ENCODE measurements at regions not wholly inside any gene's neighbourhood (a gene's known extent, or its start where the extent isn't known, plus 50 kb on each side); places are given as distances from the start of the nearest gene placed in this dataset.
A peak's percentile ranks its signal among the peaks of the same experiment; 100 is the strongest.

DNA sequence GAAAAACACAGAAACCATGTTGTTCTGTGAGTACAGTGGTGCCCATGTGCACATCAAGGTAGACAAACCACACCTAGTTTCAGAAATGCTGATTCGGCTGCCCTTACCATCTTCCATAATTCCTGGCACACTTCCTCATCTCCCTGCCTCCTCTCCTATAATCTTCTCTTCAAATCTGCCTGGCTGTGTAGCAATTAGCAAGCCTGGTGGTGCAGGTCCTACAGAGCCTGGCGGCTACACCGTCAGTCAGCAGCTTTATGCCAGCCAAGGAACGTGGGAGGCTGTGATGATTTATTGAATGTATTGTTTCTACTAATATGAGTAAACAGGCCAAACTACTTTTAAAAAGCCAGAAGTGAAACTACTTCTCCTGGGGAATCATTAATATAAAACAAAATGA lies 106.8 kb downstream of the SEMA6D start:
- DNase-seq: peak in 2 of 3 experiments; percentile 15 to 42

DNA sequence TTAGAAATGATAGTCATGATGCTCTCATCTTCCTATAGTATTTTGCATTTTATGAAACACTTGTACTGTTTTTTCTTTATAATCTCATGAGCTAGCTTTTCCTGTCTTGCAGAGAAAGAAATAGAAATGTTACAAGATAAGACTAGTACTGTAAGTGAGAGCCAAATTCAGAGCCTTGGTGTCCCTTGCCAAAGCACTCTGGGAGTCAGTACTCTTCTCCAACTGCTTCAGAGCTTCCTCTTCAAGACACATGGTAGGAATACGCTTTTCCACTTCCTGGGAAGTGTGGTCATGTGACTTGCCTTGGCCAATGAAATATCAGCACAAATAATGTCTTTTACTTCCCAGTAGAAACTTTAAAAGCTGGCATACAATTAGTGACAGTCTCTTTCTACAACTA lies 112.4 kb downstream of the SEMA6D start:
- DNase-seq: no peak

DNA sequence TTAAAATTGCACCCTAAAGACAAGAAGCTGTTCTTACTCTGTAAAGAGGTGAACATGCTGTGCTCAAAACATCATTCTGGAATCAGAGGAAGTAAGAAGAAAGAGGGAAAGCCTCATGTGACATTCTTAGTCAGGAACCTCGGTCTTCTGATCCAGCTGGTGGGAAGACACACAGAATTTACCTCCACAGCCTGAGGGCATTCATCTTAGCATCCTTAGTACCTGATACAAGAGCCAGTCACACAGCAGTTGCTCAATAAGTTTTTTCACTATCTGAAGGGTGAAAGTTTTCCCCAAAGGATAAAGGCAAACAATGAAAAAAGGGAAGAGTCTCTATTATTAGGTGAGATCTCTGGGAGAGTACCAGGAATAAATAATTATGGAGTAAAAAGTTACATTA lies 116.8 kb downstream of the SEMA6D start:
- DNase-seq: no peak

DNA sequence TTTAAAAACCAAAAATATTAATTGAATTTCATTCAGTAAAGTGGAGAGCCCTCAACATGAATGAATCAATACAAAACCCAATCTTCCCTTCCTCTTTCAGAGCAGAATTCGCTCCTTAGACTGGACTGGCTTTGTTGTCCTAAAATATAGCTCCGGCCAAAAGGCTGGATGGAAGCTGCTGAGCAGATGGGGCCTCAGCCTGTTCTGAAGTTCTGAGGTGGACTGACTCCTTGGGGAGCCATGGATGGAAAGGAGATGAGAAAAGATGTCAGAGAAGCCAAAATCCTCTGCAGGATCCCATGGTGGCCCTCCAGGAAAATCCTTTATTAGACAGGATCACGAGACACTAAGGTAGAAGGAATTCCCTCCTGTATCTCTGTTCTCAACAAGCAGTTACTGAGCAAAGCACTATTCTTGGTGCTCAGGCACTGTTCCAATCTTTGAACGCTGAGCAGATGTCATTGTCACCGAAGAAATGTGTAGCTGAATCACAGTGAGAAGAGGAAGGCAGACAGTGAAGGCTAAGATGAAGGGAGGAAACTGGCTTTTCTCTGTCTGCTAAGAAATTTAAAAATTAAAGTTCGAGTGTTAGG lies 122.0 kb downstream of the SEMA6D start:
- no peak for DNase-seq

DNA sequence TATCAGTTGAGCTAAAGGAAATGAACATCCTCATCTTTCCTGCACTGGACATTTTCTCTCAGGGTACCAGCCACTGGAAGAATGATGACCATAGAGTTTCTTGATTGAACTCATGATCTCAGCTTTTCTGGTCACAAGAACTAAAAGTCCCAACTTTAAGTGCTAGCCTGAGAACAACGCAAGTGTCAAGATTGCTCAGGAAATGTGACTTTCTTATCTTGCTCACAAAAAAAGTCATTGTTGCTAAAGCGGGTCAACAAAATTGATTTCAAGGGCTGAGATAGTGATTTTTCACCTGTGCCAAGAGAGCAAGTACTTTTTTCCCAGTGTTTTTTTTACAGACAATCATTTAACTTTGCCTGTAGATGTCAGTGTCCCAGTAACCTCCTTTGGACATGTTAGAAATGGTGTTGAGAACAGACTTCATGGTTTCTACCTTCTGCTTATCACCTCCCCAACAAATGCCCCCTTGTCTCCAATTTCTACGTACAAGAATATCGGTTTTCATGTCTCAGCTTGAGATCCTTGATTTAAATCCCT lies 125.9 kb downstream of the SEMA6D start:
- DNase-seq: no peak

DNA sequence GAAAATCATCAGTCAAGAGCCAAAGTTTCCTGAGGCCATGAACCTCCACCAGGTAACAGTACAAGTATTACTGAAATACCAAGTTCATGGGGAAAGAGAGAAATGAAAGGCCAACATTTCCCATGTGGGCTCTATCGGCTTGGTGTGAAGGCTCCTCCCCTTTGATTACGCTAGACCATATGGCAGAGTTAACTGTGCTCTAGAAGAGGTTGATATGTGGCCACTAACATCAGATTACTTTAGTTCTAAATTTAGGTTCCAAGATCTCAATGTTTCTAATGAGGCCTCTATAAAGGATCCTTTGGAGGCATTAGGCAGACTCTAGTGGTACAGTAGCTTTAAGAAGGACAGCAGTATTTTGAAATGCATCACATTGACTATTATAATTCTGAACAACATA lies 127.1 kb downstream of the SEMA6D start:
- no peak for DNase-seq

DNA sequence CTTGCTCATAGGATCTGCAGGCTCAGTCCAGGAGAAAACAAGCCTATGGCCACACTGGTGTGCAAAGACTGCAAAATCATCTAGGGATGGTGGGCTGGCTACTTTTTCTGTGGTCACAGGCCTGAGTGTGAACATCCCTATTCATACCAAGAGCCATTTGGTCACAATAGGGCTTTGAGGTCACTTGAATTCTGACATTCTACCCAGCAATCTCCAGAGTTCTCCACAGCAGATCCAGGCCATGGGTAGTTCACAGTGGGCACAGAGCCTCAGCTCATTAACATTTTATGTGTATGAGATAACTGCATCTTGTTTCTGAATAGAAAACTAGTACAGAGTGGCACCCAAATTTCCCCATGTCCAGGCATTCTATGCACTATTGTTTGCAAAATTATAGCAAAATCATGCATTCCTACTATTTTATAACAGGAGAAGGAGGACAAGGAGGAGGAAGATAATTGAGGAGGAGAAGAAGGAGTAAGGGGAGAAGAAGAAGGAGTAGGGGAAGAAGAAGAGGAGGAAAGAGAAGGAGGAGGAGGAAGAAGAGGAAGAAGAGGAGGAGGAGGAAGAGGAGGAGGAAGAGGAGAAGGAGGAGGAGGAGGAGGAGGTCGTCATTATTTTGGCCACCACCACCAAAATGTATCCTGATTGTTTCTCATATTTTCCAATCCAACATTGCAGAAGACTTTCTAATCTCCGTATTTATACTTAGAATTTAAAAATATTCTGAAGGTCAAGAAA lies 129.0 kb downstream of the SEMA6D start:
- DNase-seq: no peak

DNA sequence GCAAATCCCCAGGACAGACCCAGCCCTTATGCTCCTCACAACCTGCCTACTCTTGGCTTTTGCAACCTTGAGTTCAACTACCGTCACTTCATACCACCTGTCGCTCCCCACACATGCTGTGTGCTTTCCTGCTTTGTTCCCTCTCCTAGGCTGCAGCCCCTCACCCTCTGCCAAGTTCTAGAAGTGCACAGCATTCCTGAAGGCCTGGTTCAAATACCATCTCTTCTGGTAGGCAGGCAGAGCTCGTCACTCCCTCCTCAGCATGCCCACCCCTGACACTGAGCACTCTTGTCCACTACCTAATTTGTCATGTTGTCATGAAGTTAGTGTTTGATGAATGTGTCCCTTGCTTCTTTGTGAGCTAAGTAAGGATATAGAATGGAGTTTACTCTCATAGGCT lies 129.6 kb downstream of the SEMA6D start:
- no peak for DNase-seq

DNA sequence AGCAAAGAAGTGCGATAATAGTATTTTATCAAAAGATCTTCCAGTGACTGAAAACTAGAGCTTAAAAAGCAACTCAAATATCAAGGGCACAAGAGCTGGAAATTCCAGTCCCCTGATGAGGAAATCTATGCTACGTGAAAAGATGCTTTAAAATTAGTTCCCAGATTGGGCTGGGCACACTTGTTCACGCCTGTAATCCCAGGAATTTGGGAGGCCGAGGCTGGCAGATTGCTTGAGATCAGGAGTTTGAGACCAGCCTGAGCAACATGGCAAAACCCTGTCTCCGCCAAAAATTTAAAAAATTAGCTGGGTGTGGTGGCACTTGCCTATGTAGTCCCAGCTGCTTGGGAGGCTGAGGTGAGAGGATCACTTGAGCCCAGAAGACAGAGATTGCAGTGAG lies 138.8 kb downstream of the SEMA6D start:
- no peak for DNase-seq

DNA sequence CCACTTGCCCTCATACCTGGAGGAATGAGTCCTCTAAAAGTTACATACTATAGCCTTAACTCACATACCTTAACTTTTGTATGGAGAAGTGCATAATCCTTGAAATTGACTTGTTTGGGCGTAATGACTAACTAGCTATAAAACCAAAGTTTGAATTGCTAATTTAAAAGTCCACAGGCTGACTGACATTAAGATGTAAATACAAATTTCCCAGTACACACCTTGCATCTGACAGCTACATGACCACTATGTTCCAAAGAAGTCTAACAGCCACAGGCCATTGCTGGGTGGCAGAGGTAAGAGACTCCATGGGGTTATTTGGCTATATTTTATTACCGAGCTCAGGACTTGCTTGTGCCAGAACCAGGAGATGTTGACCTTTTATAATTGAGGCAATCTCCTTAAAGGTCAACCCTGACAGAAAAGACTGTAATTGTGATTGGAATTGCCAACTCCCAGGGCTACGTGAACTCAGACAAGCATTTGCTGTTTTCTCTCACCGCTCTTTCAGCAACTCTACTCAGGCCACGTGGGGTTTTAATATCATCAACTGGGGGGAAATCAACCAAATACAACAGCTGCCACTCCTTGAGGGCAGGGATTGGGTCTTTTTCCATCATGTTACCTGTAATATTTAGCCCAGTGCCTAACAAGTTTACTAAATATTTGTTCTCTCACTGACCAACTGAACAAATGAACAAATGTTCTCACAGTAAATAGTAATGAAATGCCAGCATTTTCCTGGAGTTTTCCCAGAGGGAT lies 139.9 kb downstream of the SEMA6D start:
- no peak for DNase-seq

DNA sequence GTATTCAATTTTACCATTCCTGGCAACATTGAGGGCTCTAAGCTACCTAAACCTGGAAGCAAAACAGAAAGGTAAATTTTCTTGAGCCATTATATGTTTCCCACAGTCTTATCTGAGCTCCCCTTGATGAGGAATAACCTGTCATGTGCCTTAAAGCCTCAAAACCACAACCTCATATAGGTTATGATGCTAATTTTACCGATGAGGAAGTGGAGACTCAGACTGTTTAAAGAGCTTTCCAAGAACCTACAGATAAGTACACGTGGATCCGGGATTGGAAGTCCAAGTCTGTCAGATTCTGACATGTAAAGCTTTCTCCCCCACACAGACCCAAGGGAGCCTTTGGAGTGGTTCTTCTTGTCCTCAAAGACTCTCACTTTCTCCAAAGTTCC lies 140.5 kb downstream of the SEMA6D start:
- DNase-seq: no peak

DNA sequence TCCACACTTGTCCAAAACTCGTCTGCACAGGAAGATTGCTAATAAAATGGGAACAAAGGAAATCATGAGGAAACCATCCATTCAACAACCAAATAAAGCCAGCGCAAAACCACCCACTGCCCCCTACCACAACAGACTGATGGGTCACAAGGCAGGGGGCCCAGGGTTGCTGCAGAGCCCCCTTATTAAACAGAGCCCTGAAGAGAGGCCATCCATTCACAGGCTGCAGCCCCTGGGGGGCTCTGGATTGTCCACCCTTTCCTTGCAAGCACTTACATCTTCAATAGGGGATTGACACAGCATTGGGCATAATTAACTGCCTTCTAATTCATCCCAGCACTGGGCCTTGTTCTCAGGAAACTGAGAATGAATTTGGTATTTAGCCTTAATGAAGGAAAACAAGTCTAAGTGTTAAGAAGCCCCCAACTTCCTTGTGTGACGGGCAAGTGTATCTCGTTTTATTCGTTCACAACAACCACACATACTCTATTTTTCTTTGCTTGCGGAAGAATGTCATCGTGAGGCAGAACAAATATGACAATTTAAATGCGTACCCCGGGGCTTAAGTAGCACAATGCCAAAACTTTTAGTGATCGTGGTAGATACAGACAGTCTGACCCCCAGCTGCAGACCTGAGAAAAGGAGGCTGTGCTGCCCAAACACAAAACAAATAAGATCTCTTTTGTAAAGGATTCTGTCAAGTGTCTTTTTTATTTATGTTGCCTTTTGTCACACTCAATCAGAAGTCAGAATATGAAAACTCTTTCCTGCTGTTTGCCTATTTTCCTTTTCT lies 144.0 kb downstream of the SEMA6D start:
- DNase-seq: no peak

DNA sequence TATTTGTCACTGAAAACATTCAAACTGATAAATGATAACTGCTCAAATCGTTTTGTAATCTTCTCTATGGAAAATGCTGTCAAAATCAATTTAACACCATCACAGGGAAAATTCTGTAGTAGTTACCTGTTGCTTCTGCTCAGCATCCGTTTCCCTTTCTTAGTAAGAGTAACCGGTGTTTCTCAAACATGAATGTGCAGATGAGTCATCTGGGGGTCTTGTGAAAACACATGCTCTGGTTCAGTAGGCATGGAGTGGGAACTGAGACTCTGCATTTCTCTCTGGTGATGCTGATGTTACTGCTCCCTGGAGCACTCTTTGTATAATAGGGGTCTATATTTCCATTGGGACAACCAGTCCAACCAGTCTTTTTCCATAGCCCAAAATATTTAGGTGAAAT lies 145.1 kb downstream of the SEMA6D start:
- no peak for DNase-seq

DNA sequence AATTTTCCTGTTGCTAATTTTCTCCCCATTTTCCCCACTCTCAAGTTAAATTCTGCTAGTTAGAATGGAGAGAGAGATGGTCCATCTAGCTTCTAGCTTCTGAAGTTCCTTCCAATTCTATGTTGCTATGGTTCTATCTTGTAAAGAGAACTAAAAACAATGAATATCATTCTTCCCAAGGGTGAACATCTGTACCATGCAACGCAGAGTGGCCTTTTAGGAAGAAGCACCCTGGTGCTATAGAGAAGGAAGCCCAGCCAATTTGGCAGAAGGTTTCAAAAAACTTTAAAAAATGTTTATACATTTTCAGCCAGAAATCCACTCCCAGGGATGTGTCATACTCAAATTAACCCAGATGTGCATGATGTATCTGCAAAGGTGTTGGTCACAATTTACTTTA lies 149.1 kb downstream of the SEMA6D start:
- no peak for DNase-seq

DNA sequence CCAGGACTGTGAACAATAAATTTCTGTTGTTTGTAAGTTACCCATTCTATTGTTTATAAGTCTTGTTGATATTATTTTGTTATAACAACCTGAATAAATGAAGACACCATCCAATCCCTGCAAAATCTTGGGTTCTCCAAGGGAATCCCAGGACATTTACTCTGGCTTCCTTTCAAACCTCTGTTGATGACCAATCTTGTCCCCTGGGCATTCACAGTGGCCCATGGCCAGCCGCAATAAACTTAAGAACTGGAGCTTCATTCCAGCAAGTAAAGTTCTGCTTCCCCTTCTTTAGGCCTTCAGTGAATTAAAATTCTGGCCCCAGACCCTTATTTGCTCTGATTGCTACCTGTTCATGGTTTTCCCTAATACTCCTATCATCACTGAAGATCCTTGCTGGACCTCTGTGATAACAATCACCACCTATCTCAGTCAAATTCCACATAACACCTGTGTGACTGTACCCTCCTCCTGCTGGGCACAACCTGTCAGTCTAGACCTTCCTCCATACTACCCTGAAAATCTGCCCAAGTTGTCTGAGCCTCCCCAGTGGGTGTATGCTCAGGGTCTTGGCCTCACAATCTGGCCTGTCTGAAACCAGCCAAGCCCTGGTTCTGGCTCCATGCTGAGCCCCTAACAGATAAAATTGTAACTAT lies 153.1 kb downstream of the SEMA6D start:
- DNase-seq: no peak

DNA sequence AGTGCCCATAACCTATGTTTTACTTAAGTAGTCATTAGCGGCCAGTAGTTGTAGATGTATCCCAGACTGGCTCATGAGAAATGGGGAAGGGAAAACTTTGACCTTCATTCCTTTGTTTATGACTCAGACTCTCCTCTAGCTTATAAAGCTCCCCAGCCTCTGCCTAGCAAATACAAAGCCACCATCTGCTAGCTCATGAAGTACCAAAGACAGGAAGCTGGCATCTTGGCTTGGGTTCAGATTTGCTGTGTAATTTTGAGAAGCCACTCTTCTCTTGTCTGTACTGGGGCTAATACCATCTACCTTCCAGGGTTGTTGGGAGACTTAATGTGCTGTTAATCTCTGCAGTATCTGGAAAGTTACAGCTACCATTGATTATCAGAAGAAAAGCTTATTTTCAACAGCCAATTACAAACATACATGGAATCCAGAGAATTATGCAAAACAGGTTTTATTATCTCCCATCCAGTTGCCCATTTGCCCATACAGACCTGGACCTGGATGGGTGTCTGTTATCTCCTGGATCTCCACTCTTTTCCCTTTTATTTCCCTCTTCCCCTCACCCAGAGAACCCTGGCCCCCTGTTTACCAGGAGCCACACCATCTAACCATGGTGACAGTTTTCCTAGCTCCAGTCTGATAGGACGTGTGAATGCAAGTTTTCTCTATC lies 153.8 kb downstream of the SEMA6D start:
- DNase-seq: no peak

DNA sequence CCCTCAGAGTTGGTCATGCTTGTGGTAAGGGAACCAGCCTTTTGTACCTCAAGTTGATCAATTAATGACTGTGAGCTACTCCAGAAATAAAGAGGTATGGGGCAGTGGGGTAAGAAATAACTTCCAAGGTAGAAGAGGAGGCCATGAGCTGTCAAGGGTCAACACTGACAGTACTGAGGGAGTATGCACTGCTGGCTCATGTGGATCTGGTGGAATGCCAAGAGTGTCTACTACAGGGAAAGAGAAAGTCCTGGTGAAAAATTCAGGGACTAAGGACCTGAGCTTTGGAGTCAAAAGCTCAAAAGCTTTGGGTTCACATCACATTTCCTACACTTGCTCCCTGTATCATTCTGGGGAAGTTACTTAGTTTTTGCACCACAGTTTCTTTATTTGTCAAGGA lies 154.9 kb downstream of the SEMA6D start:
- DNase-seq: no peak

DNA sequence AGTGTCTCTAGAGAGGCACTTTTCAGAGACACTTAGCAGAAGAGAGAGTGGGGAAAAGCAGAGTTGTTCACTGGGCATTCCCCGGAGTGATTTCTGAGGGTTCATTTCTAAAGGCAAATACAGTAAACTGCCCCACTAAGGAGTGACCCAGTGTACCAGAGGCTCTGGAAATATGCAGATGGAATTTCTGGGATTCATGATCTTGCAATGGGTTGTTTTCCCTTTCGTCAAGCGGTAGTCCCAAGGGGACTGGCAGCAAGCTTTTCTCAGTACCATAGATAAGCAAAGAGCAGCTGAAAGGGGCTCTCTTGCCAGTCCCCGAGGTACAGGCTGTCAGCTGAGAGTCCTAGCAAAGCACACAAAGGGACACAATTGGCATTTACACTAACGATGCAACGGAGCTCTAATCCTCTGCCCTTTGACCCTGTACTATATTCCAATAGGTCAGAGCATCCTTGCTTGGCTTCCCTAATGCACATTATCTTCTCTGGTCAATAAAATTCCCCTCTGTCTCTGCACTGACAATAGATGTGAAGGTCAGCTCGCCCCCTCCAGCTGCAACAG lies 155.6 kb downstream of the SEMA6D start:
- peak in 1 of 3 experiments; percentile 68 for DNase-seq

DNA sequence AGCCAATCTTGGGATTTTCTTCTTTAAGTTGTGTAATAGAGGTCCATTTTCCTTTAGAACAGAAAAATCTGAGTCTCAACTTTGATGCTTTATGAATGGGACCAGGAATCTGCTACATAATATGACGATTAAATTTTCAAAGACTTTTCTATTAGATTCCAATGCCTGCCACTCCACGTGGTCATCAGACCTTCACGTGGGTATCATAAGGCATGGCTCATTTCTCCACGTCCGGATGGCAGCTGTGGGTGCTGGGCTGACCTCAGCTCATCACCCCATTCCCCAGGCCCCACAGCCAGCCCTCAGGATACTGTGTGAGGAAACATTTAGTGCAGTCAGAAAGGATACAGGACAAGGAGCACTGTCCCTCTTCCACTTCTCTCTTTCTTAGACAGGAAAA lies 159.7 kb downstream of the SEMA6D start:
- DNase-seq: no peak

DNA sequence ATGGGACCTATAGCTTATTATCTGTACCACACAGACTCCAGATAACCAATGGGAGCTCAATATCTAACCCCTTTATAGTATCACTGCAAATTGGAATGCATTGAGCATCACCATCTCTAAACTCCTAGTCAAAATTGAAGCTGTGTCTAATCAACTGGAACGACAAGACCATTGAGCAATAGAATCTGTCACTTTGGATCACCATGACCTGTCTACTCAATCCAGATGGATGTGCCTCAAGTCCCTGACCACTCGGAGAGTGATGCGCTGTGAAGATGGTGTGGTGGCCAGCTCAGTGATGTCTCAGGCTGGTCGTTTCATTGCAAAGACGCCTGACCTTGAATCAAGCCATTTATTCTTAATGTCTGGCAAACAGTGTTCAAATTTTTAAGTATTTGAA lies 160.5 kb downstream of the SEMA6D start:
- DNase-seq: no peak

DNA sequence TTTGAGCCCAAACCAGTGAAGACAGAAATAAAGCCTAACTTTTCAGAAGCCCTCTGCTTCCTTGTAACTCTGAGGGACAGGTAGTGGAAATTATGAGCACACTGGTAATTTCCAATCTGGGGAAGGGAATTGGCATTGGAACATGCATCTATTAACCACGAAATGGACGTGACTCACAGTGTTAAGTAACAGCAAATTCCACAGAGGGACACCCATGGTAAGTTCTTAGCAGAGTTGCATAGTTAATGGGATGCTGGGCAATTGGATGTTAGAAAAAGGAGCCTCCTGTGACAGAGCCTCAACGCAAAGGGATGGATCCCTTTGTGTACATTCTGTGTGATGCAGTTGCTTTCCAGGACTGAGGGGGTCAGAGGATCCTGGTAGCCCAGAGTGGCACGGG lies 168.6 kb downstream of the SEMA6D start:
- peak in 1 of 3 experiments; percentile 7 for DNase-seq

Data from NCI-H1417 (cell line).